ENCODE measurements at regions not wholly inside any gene's neighbourhood (a gene's known extent, or its start where the extent isn't known, plus 50 kb on each side); places are given as distances from the start of the nearest gene placed in this dataset.
"Not testable (repeated sequence)": the region's sequence is repeated elsewhere in the genome, so short reads cannot be mapped to it uniquely, and the experiment has no call there.

DNA sequence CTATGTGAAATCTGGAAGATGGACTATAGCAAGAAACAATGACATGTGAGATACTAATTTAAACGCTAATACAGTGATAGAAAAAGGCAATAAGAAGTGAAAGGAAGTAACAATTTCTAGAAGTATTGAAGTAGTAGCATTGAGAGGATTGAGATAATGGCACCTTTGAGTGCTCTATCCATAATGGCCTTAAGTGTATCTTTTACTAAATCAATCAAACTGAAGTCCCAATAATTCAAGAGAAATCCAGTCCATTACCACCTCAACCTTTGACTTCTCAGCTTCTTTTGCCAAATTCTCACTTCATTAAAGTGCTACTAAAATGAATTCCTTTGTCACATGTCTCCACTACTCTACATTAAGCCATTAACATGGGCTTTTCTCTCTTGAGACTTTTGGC lies 82.6 kb upstream of the KYNU start:
- no peak overlapping the region for H3K4me3 ChIP-seq
- no peaks in the 10 kb centered on the region for H3K27me3 ChIP-seq
- DNase-seq = no peak
- no peak for ATAC-seq (ENCODE audit: low FRiP score in 2 of 2)
- TF ChIP-seq POLR2AphosphoS5 (IDR thresholded peaks at IDR 0.05) (no peak), EP300 (IDR thresholded peaks at IDR 0.05) (no peak), POLR2A (IDR thresholded peaks at IDR 0.05) (no peak)
- TF ChIP-seq, protein P1, sequence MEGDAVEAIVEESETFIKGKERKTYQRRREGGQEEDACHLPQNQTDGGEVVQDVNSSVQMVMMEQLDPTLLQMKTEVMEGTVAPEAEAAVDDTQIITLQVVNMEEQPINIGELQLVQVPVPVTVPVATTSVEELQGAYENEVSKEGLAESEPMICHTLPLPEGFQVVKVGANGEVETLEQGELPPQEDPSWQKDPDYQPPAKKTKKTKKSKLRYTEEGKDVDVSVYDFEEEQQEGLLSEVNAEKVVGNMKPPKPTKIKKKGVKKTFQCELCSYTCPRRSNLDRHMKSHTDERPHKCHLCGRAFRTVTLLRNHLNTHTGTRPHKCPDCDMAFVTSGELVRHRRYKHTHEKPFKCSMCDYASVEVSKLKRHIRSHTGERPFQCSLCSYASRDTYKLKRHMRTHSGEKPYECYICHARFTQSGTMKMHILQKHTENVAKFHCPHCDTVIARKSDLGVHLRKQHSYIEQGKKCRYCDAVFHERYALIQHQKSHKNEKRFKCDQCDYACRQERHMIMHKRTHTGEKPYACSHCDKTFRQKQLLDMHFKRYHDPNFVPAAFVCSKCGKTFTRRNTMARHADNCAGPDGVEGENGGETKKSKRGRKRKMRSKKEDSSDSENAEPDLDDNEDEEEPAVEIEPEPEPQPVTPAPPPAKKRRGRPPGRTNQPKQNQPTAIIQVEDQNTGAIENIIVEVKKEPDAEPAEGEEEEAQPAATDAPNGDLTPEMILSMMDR (IDR thresholded peaks at IDR 0.05) = no peak
- H3K27ac ChIP-seq = no peak overlapping the region
- 82 to 93% methylated on average over 1 of the region's 1 CpG for WGBS, 2 donors
- no peaks in the 10 kb centered on the region for H3K36me3 ChIP-seq
- no peaks in the 10 kb centered on the region for H3K4me1 ChIP-seq
- H3K9me3 ChIP-seq = no peaks in the 10 kb centered on the region

DNA sequence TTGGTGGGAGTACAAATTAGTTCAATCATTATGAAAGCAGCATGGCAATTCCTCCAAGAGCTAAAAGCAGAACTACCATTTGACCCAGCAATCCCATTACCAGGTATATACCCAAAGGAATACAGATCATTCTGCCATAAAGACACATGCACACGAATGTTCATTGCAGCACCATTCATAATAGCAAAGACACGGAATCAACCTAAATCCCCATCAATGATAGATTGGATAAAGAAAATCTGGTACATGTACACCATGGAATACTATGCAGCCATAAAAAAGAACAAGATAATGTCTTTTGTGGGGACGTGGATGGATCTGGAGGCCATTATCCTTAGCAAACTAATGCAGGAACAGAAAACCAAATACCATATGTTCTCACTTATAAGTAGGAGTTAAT lies 85.1 kb upstream of the KYNU start:
- DNase-seq; H3K27me3 ChIP-seq; H3K27ac ChIP-seq; H3K4me3 ChIP-seq; ATAC-seq (ENCODE audit: low FRiP score in 2 of 2); H3K9me3 ChIP-seq; H3K36me3 ChIP-seq; H3K4me1 ChIP-seq: not testable (repeated sequence)
- WGBS, 2 donors = 84 to 86% methylated on average over 3 of the region's 3 CpGs

GRCh38 chr2:142791335-142791734 lies 86.1 kb upstream of the KYNU start:
- no peak for TF ChIP-seq POLR2A (IDR thresholded peaks at IDR 0.05)
- TF ChIP-seq, protein P1 (IDR thresholded peaks at IDR 0.05) = no peak
- no peak for DNase-seq
- Histone ChIP-seq H3K27ac (no peak overlapping the region), H3K27me3 (no peaks in the 10 kb centered on the region), H3K4me1 (no peaks in the 10 kb centered on the region), H3K36me3 (no peaks in the 10 kb centered on the region), H3K4me3 (no peak overlapping the region), H3K9me3 (no peaks in the 10 kb centered on the region)
- no peak for ATAC-seq (ENCODE audit: low FRiP score in 2 of 2)

DNA sequence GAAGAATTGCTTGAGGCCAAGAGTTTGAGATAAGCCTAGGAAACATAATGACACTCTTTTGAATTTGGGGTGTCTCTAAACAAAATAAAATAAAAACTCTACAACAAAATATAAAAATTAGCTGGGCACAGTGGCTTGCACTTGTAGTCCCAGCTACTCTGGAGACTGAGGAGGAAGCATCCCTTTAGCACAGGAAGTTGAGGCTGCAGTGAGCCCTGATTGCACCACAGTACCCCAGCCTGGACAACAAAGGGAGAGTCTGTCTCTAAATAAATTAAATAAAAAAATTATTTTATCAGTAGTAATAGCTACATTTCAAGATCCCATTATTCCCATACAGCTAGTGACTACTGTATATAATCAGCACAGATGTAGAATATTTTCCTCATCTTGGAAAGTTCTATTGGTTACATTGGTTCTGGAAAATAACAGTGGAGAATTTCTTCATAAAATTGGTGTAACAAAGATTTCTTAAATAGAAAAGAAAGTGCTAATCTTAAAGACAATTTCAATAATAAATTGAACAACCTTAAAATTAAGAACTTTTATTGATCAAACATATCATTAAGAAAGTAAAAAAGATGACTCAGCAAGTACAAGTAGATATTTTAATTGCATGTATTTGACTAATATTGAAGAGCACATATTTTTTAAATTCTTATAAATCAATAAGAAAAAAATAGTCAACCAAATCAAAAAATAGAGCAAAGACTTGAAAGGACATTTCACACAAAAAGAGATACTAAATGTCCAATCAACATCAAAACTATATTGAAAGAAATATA lies 90.4 kb upstream of the KYNU start:
- DNase-seq (no peak), ATAC-seq (ENCODE audit: low FRiP score in 2 of 2) (no peak)
- TF ChIP-seq, protein P1 (IDR thresholded peaks at IDR 0.05) = no peak
- TF ChIP-seq POLR2A (IDR thresholded peaks at IDR 0.05) (no peak), POLR2AphosphoS5 (IDR thresholded peaks at IDR 0.05) (no peak), EP300 (IDR thresholded peaks at IDR 0.05) (no peak)
- no peaks in the 10 kb centered on the region for H3K36me3 ChIP-seq
- no peaks in the 10 kb centered on the region for H3K9me3 ChIP-seq
- H3K27me3 ChIP-seq = no peaks in the 10 kb centered on the region
- H3K4me1 ChIP-seq = no peaks in the 10 kb centered on the region
- H3K27ac ChIP-seq = no peak overlapping the region
- H3K4me3 ChIP-seq = no peak overlapping the region

DNA sequence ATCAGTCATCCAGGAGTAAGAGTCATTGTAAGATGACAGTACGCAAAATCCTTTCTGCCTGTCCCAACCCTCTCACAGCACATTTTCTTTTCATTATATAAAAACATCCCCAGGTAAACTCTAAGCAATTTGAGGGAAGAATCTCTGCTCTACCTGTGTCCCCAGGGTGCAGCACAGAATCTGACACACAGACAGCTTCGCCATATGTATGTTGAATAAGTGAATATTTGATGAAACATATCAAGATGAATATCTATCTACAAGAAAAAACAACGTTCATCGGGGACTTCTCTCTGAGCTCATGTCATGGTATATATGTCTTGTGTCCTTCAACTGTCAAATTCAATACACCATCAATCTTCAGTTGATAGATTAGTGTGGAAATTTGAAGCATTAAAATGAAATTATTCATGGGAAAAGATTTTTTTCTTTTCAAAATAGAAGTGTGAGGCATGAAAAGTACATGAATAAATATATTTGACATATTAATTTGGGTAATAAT lies 94.5 kb upstream of the KYNU start:
- Histone ChIP-seq H3K4me1 (no peaks in the 10 kb centered on the region), H3K27me3 (no peaks in the 10 kb centered on the region), H3K9me3 (no peaks in the 10 kb centered on the region), H3K27ac (no peak overlapping the region), H3K4me3 (no peak overlapping the region), H3K36me3 (no peaks in the 10 kb centered on the region)
- WGBS, 2 donors = 81 to 89% methylated on average over 4 of the region's 4 CpGs
- TF ChIP-seq POLR2AphosphoS5 (IDR thresholded peaks at IDR 0.05) (no peak), POLR2A (IDR thresholded peaks at IDR 0.05) (no peak), EP300 (IDR thresholded peaks at IDR 0.05) (no peak)
- TF ChIP-seq, protein P1 (IDR thresholded peaks at IDR 0.05) = no peak
- no peak for DNase-seq
- no peak for ATAC-seq (ENCODE audit: low FRiP score in 2 of 2)

Measured in upper lobe of left lung (tissue), 6 donors.